ENCODE measurements at regions not wholly inside any gene's neighbourhood (a gene's known extent, or its start where the extent isn't known, plus 50 kb on each side); places are given as distances from the start of the nearest gene placed in this dataset.

DNA sequence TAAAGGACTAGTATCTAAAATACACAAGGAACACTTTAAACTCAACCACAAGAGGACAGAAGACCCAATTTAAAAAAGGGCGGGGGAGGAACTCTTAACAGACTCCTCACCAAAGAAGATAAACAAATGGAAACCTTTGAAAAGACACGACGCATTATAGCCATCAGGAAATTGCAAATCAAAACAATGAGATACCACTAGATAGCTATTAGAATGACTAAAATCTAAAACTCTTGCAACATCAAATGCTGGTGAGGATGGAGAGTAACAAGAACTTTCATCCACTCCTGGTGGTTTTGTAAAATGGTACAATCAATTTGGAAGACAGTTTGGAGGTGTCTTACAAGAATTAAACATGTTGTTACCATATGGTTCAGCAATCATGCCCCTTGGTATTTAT, 708.2 kb downstream of the BRINP3 start:
- TF ChIP-seq CREB1 (IDR thresholded peaks at IDR 0.05; ENCODE audit: low read depth) (no peak), YY1 (IDR thresholded peaks at IDR 0.05; ENCODE audit: low read depth) (no peak), CEBPB (IDR thresholded peaks at IDR 0.05) (no peak), EP300 (IDR thresholded peaks at IDR 0.05; ENCODE audit: borderline replicate concordance) (no peak)
- TF ChIP-seq, protein P1, sequence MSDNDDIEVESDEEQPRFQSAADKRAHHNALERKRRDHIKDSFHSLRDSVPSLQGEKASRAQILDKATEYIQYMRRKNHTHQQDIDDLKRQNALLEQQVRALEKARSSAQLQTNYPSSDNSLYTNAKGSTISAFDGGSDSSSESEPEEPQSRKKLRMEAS (IDR thresholded peaks at IDR 0.05) = no peak

DNA sequence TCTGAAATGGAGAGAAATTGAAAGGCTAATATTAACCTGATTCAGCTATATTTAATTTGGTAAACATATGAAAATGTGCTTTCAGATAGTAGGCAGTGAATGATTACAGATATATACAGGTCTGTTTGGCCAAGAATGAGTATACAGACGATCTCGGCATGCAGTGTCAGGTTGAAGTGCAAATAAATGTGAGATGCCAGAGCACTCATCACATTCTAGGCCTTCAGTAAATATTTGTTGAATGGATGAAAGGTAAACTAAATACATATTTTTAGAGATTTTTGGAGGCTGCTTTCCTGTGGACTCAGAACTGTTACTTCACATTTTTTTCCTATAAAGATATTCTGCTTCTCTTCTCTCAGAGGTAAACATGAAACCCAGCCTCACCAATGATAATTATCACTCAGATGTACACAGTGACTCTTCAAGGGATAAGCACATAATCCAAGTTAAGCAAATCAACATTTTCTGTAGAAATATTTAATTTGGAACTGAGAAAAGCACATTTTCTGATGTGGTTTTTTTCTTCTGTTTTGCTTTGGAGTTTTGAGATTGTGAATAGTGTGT, 702.9 kb downstream of the BRINP3 start:
- no peak for TF ChIP-seq NFIC (IDR thresholded peaks at IDR 0.05)
- no peak for TF ChIP-seq EGR1 (IDR thresholded peaks at IDR 0.05)
- TF ChIP-seq EP300 (IDR thresholded peaks at IDR 0.05; ENCODE audit: borderline replicate concordance) = no peak
- no peak for TF ChIP-seq YY1 (IDR thresholded peaks at IDR 0.05; ENCODE audit: low read depth)
- no peak for TF ChIP-seq CEBPB (IDR thresholded peaks at IDR 0.05)
- TF ChIP-seq USF1 (IDR thresholded peaks at IDR 0.05) = no peak
- TF ChIP-seq TCF12 (IDR thresholded peaks at IDR 0.05; ENCODE audit: low read depth) = no peak
- TF ChIP-seq, protein P2, sequence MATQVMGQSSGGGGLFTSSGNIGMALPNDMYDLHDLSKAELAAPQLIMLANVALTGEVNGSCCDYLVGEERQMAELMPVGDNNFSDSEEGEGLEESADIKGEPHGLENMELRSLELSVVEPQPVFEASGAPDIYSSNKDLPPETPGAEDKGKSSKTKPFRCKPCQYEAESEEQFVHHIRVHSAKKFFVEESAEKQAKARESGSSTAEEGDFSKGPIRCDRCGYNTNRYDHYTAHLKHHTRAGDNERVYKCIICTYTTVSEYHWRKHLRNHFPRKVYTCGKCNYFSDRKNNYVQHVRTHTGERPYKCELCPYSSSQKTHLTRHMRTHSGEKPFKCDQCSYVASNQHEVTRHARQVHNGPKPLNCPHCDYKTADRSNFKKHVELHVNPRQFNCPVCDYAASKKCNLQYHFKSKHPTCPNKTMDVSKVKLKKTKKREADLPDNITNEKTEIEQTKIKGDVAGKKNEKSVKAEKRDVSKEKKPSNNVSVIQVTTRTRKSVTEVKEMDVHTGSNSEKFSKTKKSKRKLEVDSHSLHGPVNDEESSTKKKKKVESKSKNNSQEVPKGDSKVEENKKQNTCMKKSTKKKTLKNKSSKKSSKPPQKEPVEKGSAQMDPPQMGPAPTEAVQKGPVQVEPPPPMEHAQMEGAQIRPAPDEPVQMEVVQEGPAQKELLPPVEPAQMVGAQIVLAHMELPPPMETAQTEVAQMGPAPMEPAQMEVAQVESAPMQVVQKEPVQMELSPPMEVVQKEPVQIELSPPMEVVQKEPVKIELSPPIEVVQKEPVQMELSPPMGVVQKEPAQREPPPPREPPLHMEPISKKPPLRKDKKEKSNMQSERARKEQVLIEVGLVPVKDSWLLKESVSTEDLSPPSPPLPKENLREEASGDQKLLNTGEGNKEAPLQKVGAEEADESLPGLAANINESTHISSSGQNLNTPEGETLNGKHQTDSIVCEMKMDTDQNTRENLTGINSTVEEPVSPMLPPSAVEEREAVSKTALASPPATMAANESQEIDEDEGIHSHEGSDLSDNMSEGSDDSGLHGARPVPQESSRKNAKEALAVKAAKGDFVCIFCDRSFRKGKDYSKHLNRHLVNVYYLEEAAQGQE (IDR thresholded peaks at IDR 0.05; ENCODE audit: low read depth) = no peak
- TF ChIP-seq CREB1 (IDR thresholded peaks at IDR 0.05; ENCODE audit: low read depth) = no peak
- TF ChIP-seq ZBTB7A (IDR thresholded peaks at IDR 0.05; ENCODE audit: low read depth) = no peak
- TF ChIP-seq FOXM1 (IDR thresholded peaks at IDR 0.05; ENCODE audit: borderline replicate concordance, low read depth) = no peak
- TF ChIP-seq TAF1 (IDR thresholded peaks at IDR 0.05; ENCODE audit: low read depth) = no peak
- TF ChIP-seq RAD21 (IDR thresholded peaks at IDR 0.05; ENCODE audit: low read depth) = no peak
- TF ChIP-seq TEAD4 (IDR thresholded peaks at IDR 0.05) = no peak
- TF ChIP-seq, protein P1 (IDR thresholded peaks at IDR 0.05) = no peak

DNA sequence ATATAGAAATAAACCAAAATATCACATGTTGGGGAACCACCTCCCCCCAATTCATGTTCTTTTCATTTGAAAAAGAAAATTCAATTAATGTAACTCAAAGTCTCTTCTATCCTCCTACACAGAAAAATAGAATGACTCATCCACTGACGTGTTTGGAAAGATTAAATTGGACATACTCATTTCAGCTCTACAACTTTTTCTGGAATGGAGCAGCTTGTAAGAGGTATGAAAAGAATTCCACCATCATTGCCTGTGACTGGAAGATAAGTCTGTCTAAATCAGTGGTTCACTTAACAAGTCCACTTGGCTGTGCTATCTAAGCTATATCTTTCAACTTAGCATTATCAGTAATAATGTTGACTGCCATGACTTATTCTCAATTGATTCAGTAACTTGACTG, 702.3 kb downstream of the BRINP3 start:
- no peak for TF ChIP-seq YY1 (IDR thresholded peaks at IDR 0.05; ENCODE audit: low read depth)
- TF ChIP-seq, protein P1 (IDR thresholded peaks at IDR 0.05) = no peak
- TF ChIP-seq EGR1 (IDR thresholded peaks at IDR 0.05) = no peak
- no peak for TF ChIP-seq FOXM1 (IDR thresholded peaks at IDR 0.05; ENCODE audit: borderline replicate concordance, low read depth)
- no peak for TF ChIP-seq TAF1 (IDR thresholded peaks at IDR 0.05; ENCODE audit: low read depth)

- TF ChIP-seq, protein P2 (IDR thresholded peaks at IDR 0.05; ENCODE audit: low read depth) = no peak
- TF ChIP-seq CREB1 (IDR thresholded peaks at IDR 0.05; ENCODE audit: low read depth) (no peak), NFIC (IDR thresholded peaks at IDR 0.05) (no peak), EGR1 (IDR thresholded peaks at IDR 0.05) (no peak), TAF1 (IDR thresholded peaks at IDR 0.05; ENCODE audit: low read depth) (no peak)
- TF ChIP-seq, protein P1 (IDR thresholded peaks at IDR 0.05) = no peak
Measured at GRCh38 chr1:189779034-189779433, 698.6 kb downstream of the BRINP3 start.

DNA sequence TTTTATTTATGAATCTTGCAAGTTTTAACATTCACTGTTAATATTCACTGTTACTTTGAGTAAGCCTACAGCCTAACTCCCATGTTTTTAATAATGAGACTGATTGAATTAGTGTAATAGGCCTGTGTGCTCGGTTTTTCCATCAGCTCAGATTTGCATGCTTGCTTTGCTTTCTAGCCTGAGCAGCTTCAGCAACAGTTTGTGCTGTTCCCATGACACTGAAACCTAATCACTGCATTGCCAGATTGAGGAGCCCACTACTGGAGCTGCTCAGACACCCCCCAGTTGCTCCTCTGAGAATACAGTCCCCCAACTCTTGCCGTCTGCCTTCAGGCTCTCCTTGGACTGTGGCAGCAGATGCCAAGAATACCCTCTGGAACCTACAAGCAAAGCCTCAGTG, 695.4 kb downstream of the BRINP3 start:
- TF ChIP-seq CEBPB (IDR thresholded peaks at IDR 0.05) = no peak

DNA sequence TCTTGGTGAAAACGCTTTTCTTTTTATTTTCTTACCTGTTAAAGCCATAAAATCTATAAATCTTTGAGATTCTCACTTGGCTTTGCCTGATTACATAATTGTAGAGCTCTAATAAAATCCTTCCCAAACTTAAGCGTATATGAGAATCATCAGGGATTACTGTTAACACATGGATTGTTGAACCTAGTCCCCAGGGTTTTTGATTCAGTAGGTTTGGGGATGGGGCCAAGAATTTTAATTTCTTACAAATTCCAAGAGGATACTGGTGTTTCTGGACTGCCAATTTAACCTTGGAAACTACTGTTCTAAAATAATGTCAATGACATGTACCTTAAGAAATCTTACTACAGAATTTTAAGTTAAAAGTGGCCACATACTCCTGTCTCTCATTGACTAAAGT, 694.2 kb downstream of the BRINP3 start:
- TF ChIP-seq NFIC (IDR thresholded peaks at IDR 0.05) = no peak
- TF ChIP-seq RAD21 (IDR thresholded peaks at IDR 0.05; ENCODE audit: low read depth) = no peak
- no peak for TF ChIP-seq TAF1 (IDR thresholded peaks at IDR 0.05; ENCODE audit: low read depth)
- TF ChIP-seq EGR1 (IDR thresholded peaks at IDR 0.05) = no peak
- no peak for TF ChIP-seq CREB1 (IDR thresholded peaks at IDR 0.05; ENCODE audit: low read depth)
- no peak for TF ChIP-seq USF1 (IDR thresholded peaks at IDR 0.05)
- TF ChIP-seq TCF12 (IDR thresholded peaks at IDR 0.05; ENCODE audit: low read depth) = no peak
- TF ChIP-seq, protein P1 (IDR thresholded peaks at IDR 0.05) = no peak
- no peak for TF ChIP-seq ZBTB7A (IDR thresholded peaks at IDR 0.05; ENCODE audit: low read depth)
- TF ChIP-seq CEBPB (IDR thresholded peaks at IDR 0.05) = no peak
- no peak for TF ChIP-seq EP300 (IDR thresholded peaks at IDR 0.05; ENCODE audit: borderline replicate concordance)
- no peak for TF ChIP-seq TEAD4 (IDR thresholded peaks at IDR 0.05)
- TF ChIP-seq, protein P2 (IDR thresholded peaks at IDR 0.05; ENCODE audit: low read depth) = no peak
